ENCODE measurements at regions not wholly inside any gene's neighbourhood (a gene's known extent, or its start where the extent isn't known, plus 50 kb on each side); places are given as distances from the start of the nearest gene placed in this dataset.

DNA sequence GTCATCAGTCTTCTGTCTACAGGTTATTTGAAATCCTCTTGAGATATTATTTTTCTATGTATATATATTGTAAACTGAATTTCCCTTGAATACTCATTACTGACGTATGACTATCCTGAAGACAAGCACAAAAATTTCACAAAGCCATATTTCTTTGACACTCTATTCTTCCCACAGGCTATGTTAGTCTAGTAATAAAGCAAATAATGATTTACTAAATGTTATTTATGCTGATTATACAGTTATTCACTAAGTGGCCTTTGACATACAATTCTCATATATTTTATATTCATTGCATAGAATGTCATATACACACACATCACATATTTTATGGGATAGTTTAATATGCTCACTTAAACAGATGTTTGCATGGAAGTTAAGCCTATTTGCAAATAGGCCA, 793.0 kb upstream of the GRAMD2B start:
- 3% methylated on average over 1 of the region's 1 CpG for WGBS (ENCODE audit: low lambda C conversion rate)
- FAIRE-seq = no peak

DNA sequence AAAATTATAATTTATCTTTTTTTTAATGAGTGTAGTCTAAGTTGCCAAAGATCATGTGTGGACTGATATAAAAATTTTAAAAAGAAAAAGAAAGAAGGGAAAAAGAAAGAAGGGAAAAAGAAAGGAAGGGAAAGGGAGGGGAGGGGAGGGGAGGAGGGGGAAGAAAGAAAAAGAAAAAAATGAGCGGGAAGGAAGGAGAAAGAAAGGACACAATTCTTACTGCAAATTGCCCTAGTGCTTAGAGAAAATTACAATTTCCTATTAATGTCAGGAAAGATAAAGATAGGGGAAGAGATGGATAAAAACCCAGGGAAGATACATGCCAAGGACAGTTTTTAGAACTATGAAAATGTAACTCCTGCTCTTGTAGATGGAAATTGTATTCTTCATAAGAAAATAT, 789.7 kb upstream of the GRAMD2B start:
- Histone ChIP-seq H3K9me3 (ENCODE audit: low read length) (peaks cover 25% of the 10 kb centered on the region), H3K4me1 (ENCODE audit: insufficient read depth, low read length) (no peaks in the 10 kb centered on the region), H3K36me3 (replicated peaks in 1 of 2; ENCODE audit: control insufficient read depth in 1 of 2, insufficient read depth in 2 of 2, low read length in 2 of 2) (no peaks in the 10 kb centered on the region), H4K20me1 (ENCODE audit: insufficient read depth, low read length) (no peaks in the 10 kb centered on the region), H3K79me2 (ENCODE audit: insufficient read depth, low read length) (no peaks in the 10 kb centered on the region), H3K27me3 (ENCODE audit: control insufficient read depth in 1 of 2, insufficient read depth in 2 of 2, low read length in 2 of 2) (no peaks in the 10 kb centered on the region), H3K9ac (ENCODE audit: insufficient read depth, low read depth, low read length) (no peak overlapping the region), H3K4me2 (ENCODE audit: low read depth, low read length) (no peak overlapping the region), H2AFZ (ENCODE audit: low read length) (no peak overlapping the region), H3K4me3 (replicated peaks in 1 of 3; ENCODE audit: insufficient read depth in 1 of 3, low read depth in 2 of 3, low read length in 3 of 3) (no peak overlapping the region), H3K27ac (ENCODE audit: extremely low read length, insufficient read depth, low read length) (no peak overlapping the region)
- ATAC-seq (no peak), FAIRE-seq (no peak), DNase-seq (ENCODE audit: low spot score) (no peak)
- in situ Hi-C loops (cut with HindIII; ENCODE audit: extremely low pct_ligation_motif_present, low pct_unique_long_range_greater_than_20kb) = no loop called here
- POLR2A ChIA-PET = no interaction called here
- BruUV-seq (replicated peaks) = no TSS peak
- CTCF ChIA-PET (ENCODE audit: low intra/inter-chr PET ratio, low total read pairs) = no interaction called here
- intact Hi-C loops (cut with micrococcal nuclease; ENCODE audit: unreplicated experiment) = no loop called here
- no peak for TF ChIP-seq SMARCC2 (IDR thresholded peaks at IDR 0.05)
- TF ChIP-seq HNRNPK (IDR thresholded peaks at IDR 0.05; ENCODE audit: low read depth, low read length, poor library complexity, severe bottlenecking) = peak; percentile 86
- WGBS (ENCODE audit: low lambda C conversion rate) = 47% methylated on average over 1 of the region's 1 CpG

More for the DNA sequence above, 793.0 kb upstream of the GRAMD2B start:
- in situ Hi-C loops (cut with HindIII; ENCODE audit: extremely low pct_ligation_motif_present, low pct_unique_long_range_greater_than_20kb) = no loop called here
- Histone ChIP-seq H3K36me3 (replicated peaks in 1 of 2; ENCODE audit: control insufficient read depth in 1 of 2, insufficient read depth in 2 of 2, low read length in 2 of 2) (no peaks in the 10 kb centered on the region), H3K9ac (ENCODE audit: insufficient read depth, low read depth, low read length) (no peak overlapping the region), H3K4me2 (ENCODE audit: low read depth, low read length) (no peak overlapping the region), H3K4me1 (ENCODE audit: insufficient read depth, low read length) (no peaks in the 10 kb centered on the region), H3K79me2 (ENCODE audit: insufficient read depth, low read length) (no peaks in the 10 kb centered on the region), H3K27ac (ENCODE audit: extremely low read length, insufficient read depth, low read length) (no peak overlapping the region), H3K9me3 (ENCODE audit: low read length) (peaks cover 11% of the 10 kb centered on the region; the same call in 1 of the 2 replicates), H4K20me1 (ENCODE audit: insufficient read depth, low read length) (no peaks in the 10 kb centered on the region), H3K27me3 (ENCODE audit: control insufficient read depth in 1 of 2, insufficient read depth in 2 of 2, low read length in 2 of 2) (no peaks in the 10 kb centered on the region), H2AFZ (ENCODE audit: low read length) (no peak overlapping the region), H3K4me3 (replicated peaks in 1 of 3; ENCODE audit: insufficient read depth in 1 of 3, low read depth in 2 of 3, low read length in 3 of 3) (no peak overlapping the region)
- intact Hi-C loops (cut with micrococcal nuclease; ENCODE audit: unreplicated experiment) = no loop called here
- POLR2A ChIA-PET = no interaction called here
- no peak for ATAC-seq
- no TSS peak for BruUV-seq (replicated peaks)
- CTCF ChIA-PET (ENCODE audit: low intra/inter-chr PET ratio, low total read pairs) = no interaction called here
- DNase-seq (ENCODE audit: low spot score) = no peak
- TF ChIP-seq MAFK (conservative IDR thresholded peaks at IDR 0.05 in 1 of 2, IDR thresholded peaks at IDR 0.05 in 1 of 2; ENCODE audit: low read length in 2 of 2) (peak; percentile 34 to 53; a peak in 3 of 4 replicates), ZFAT (CRISPR knock-in tag; conservative IDR thresholded peaks at IDR 0.05) (no peak)

Data from HepG2 (cell line).